Adrenal gland (tissue), 9 donors: ENCODE measurements at regions not wholly inside any gene's neighbourhood (a gene's known extent, or its start where the extent isn't known, plus 50 kb on each side); places are given as distances from the start of the nearest gene placed in this dataset.

ENCODE experiments used
- DNase-seq, 7 donors: peaks; one replicate each; pipeline ENCODE4 v3.0.0-alpha.2; 2019 to 2020
- H3K27ac ChIP-seq, 5 donors: fragments of 200-600 bp; sonication (generic) in 4 of 5; 1 replicate in 3 of 5; 2 replicates in 2 of 5; pipeline versions ENCODE4 v1.5.1 to v1.8.0; 2016 to 2020; ENCODE audit warnings: mild to moderate bottlenecking in 1 of 5
- H3K27me3 ChIP-seq: fragments of 200-600 bp; 2 replicates; pipeline ENCODE4 v1.8.0; 2021
- H3K36me3 ChIP-seq, 2 donors: fragments of 200-600 bp; replicated peaks in 1 of 2; 1 replicate in 1 of 2; 2 replicates in 1 of 2; pipeline versions ENCODE4 v1.5.1 to v1.8.0; 2018 to 2022
- H3K4me1 ChIP-seq, 2 donors: fragments of 200-600 bp; replicated peaks in 1 of 2; 1 replicate in 1 of 2; 2 replicates in 1 of 2; pipeline versions ENCODE4 v1.5.1 to v1.8.0; 2018 to 2021
- H3K4me3 ChIP-seq, 4 donors: fragments of 200-600 bp; sonication (generic) in 3 of 4; one replicate each; pipeline ENCODE4 v1.5.1; 2016 to 2018
- H3K9me3 ChIP-seq, 3 donors: fragments of 200-600 bp; sonication (generic) in 1 of 3; replicated peaks in 1 of 3; 1 replicate in 2 of 3; 2 replicates in 1 of 3; pipeline versions ENCODE4 v1.5.1 to v1.8.0; 2016 to 2021
- POLR2A ChIP-seq, 2 donors: fragments of 450-650 bp; IDR thresholded peaks; one replicate each; pipeline ENCODE4 v1.6.1; 2017; ENCODE audit warnings: antibody characterized with exemption in 2 of 2, mild to moderate bottlenecking in 2 of 2, moderate library complexity in 1 of 2
- WGBS, 4 donors: extraction: QIAGEN DNeasy Blood & Tissue Kit in 2 of 4; methylation state at CpG; one replicate each; pipeline versions ENCODE4 v1.1.5 to v1.1.7; 2013 to 2017; 5-methylcytosine and 5-hydroxymethylcytosine counted together
- intact Hi-C, 2 donors: fragments of 100-400 bp; cut with DNase I; formaldehyde crosslinking; loops; one replicate each; pipeline versions ENCODE4 v1.14.1 to v1.15.0; 2022 to 2023
- TF ChIP-seq, protein P1 (sequence below), 6 experiments: fragments of 450-650 bp in 4 of 6; fragments of 200-600 bp in 2 of 6; sonication (generic) in 1 of 6; IDR thresholded peaks; 1 replicate in 5 of 6; 2 replicates in 1 of 6; pipeline versions ENCODE4 v1.5.1 to v1.8.0; 2016 to 2021; ENCODE audit warnings: antibody characterized with exemption in 6 of 6, mild to moderate bottlenecking in 2 of 6, moderate library complexity in 1 of 6
- donor health status: healthy with polysubstance abuse.
- donor health status: Bipolar disorder and iron deficiency.
- donor health status: DM: yes; HTN: yes; CAD: no.
- donor health status: DM: no; HTN: no; CAD: no.
- donor health status: DM: no; HTN: no; CAD: no.

DNA sequence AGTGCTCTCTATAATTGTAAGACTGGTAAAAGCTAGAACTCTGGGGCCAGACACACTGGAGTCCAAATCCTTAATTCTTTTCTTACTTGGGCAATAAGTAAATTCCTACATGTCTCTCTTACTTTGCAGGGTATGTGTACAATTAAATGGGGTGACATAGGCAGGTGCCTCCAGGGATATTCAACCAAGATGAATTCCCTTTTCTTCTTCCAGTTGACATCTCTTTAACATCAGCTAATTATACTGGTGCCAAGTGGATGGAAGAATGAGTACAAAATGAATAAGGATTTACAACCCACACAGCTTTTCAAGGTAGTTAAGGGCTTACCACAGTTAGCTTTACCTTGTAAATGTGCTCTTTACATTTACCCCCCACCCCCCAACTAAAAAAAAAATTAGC, 295.5 kb upstream of the GADL1 start:
- Histone ChIP-seq H3K36me3 (no peaks in the 10 kb centered on the region), H3K4me3 (no peak overlapping the region), H3K9me3 (no peaks in the 10 kb centered on the region), H3K4me1 (no peaks in the 10 kb centered on the region), H3K27me3 (no peaks in the 10 kb centered on the region), H3K27ac (no peak overlapping the region)
- TF ChIP-seq, protein P1, sequence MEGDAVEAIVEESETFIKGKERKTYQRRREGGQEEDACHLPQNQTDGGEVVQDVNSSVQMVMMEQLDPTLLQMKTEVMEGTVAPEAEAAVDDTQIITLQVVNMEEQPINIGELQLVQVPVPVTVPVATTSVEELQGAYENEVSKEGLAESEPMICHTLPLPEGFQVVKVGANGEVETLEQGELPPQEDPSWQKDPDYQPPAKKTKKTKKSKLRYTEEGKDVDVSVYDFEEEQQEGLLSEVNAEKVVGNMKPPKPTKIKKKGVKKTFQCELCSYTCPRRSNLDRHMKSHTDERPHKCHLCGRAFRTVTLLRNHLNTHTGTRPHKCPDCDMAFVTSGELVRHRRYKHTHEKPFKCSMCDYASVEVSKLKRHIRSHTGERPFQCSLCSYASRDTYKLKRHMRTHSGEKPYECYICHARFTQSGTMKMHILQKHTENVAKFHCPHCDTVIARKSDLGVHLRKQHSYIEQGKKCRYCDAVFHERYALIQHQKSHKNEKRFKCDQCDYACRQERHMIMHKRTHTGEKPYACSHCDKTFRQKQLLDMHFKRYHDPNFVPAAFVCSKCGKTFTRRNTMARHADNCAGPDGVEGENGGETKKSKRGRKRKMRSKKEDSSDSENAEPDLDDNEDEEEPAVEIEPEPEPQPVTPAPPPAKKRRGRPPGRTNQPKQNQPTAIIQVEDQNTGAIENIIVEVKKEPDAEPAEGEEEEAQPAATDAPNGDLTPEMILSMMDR (IDR thresholded peaks at IDR 0.05) = no peak
- DNase-seq = no peak
- intact Hi-C loops = no loop called here

DNA sequence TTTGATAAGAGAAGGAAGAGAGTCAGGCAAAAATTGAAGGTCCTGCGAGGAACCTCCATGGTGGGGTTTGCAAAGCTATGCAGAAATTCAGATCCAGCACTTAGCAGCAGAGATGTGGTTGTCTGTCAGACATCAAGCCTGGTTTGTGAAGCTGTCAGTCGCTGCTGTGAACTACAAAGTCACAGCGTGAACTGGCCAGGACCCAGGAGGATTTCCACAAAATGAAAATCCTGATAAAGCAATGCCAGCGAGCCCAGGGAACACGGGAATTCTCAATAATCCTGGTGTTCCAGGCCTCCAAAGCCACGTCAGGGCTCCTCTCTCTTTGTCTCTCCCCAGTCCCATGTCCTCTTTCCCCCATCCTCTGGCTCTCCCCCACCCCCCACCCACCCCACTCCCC, 296.9 kb upstream of the GADL1 start:
- Histone ChIP-seq H3K27ac (no peak overlapping the region), H3K4me1 (no peaks in the 10 kb centered on the region), H3K27me3 (no peaks in the 10 kb centered on the region), H3K36me3 (no peaks in the 10 kb centered on the region), H3K4me3 (no peak overlapping the region), H3K9me3 (no peaks in the 10 kb centered on the region)
- no peak for DNase-seq
- no peak for TF ChIP-seq POLR2A (IDR thresholded peaks at IDR 0.05)
- TF ChIP-seq, protein P1 (IDR thresholded peaks at IDR 0.05) = no peak
- intact Hi-C loops = no loop called here
- WGBS, 4 donors = 80 to 87% (median 83%) methylated on average over 6 of the region's 6 CpGs

DNA sequence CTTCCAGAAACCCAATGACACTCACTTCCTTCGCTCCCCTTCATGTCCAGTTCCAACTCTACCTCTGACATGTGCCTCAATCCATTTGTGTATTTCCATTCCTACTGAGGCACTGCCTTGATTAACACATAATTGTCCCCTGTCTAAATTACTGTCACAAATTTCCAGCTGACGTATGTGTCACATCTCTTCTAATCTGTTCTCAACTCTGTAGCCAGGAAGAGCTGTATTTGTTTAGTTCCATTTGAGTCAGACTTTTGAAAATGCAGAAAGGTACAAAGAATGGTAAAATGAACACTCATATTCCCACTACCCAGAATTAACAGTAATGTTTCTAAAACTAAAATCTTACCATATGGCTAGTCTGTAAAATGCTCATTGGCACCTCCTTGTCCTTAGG, 299.0 kb upstream of the GADL1 start:
- no peaks in the 10 kb centered on the region for H3K4me1 ChIP-seq
- H3K36me3 ChIP-seq = no peaks in the 10 kb centered on the region
- TF ChIP-seq, protein P1 (IDR thresholded peaks at IDR 0.05) = no peak
- no peak for TF ChIP-seq POLR2A (IDR thresholded peaks at IDR 0.05)
- no peaks in the 10 kb centered on the region for H3K27me3 ChIP-seq
- 91 to 93% (median 92%) methylated on average over 2 of the region's 2 CpGs for WGBS, 4 donors
- H3K9me3 ChIP-seq = no peaks in the 10 kb centered on the region
- no peak for DNase-seq
- H3K27ac ChIP-seq = no peak overlapping the region
- H3K4me3 ChIP-seq = no peak overlapping the region
- intact Hi-C loops = no loop called here

DNA sequence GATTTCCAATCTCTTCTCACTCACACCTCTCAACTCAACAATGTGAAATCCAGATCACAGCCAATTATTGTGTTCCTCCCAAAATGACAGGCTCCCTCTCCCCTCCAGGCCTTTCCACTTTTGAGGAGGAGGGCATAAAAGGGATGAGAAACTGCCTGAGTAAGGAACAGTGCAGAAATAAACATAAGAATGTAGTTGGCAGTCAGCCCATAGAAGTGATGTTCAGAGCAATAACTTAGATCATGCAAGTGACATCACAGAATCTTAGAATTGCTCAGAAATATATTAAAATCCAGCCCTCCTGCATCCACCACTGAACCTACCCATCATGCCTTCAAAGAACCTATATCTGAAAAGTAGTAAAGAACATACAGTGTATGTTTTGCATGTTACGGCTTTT, 299.4 kb upstream of the GADL1 start:
- Histone ChIP-seq H3K27me3 (no peaks in the 10 kb centered on the region), H3K27ac (no peak overlapping the region), H3K36me3 (no peaks in the 10 kb centered on the region), H3K9me3 (no peaks in the 10 kb centered on the region), H3K4me1 (no peaks in the 10 kb centered on the region), H3K4me3 (no peak overlapping the region)
- intact Hi-C loops = no loop called here
- 95 to 98% (median 96%) methylated on average over 1 of the region's 1 CpG for WGBS, 4 donors
- no peak for DNase-seq
- TF ChIP-seq, protein P1 (IDR thresholded peaks at IDR 0.05) = no peak
- TF ChIP-seq POLR2A (IDR thresholded peaks at IDR 0.05) = no peak
